ENCODE measurements at regions not wholly inside any gene's neighbourhood (a gene's known extent, or its start where the extent isn't known, plus 50 kb on each side); places are given as distances from the start of the nearest gene placed in this dataset.

GRCh38 chr13:31081316-31081715 is 80.4 kb downstream of the HSPH1 start:
- DNase-seq, result no peak

GRCh38 chr13:31074756-31075155 is 86.9 kb downstream of the HSPH1 start:
- no peak for DNase-seq

- DNase-seq, result no peak
These were observed 87.6 kb downstream of the HSPH1 start for GRCh38 chr13:31073859-31074718.

- DNase-seq, result no peak
These were observed 89.7 kb downstream of the HSPH1 start for GRCh38 chr13:31072041-31072440.

GRCh38 chr13:31069808-31070534 is 91.7 kb downstream of the HSPH1 start:
- no peak for DNase-seq

- DNase-seq, result no peak
These were observed 93.6 kb downstream of the HSPH1 start for GRCh38 chr13:31068119-31068423.

- no peak for DNase-seq
These were observed 94.1 kb downstream of the HSPH1 start for GRCh38 chr13:31067416-31068118.

GRCh38 chr13:31064636-31065035 is 97.1 kb downstream of the HSPH1 start:
- DNase-seq, result no peak

- no peak for DNase-seq
These were observed 97.9 kb downstream of the HSPH1 start for GRCh38 chr13:31063772-31064171.

GRCh38 chr13:31060655-31061054 is 101.0 kb downstream of the HSPH1 start:
- DNase-seq, result no peak

- DNase-seq, result no peak
These were observed 101.5 kb downstream of the HSPH1 start for GRCh38 chr13:31060220-31060619.

- DNase-seq, result no peak
These were observed 104.2 kb downstream of the HSPH1 start for GRCh38 chr13:31057403-31058033.

- no peak for DNase-seq
These were observed 104.9 kb downstream of the HSPH1 start for GRCh38 chr13:31056644-31057271.

GRCh38 chr13:31055589-31055988 is 106.1 kb downstream of the HSPH1 start:
- DNase-seq, result no peak

- DNase-seq, result no peak
These were observed 107.1 kb downstream of the HSPH1 start for GRCh38 chr13:31054632-31055031.

GRCh38 chr13:31053896-31054295 is 107.8 kb downstream of the HSPH1 start:
- no peak for DNase-seq

GRCh38 chr13:31053091-31053490 is 108.6 kb downstream of the HSPH1 start:
- no peak for DNase-seq

- DNase-seq, result no peak
These were observed 109.2 kb downstream of the HSPH1 start for GRCh38 chr13:31052478-31052877.

GRCh38 chr13:31051999-31052398 is 109.7 kb downstream of the HSPH1 start:
- DNase-seq, result no peak

GRCh38 chr13:31050486-31051400 is 111.0 kb downstream of the HSPH1 start:
- no peak for DNase-seq

GRCh38 chr13:31049833-31050232 is 111.9 kb downstream of the HSPH1 start:
- no peak for DNase-seq

- no peak for DNase-seq
These were observed 112.6 kb downstream of the HSPH1 start for GRCh38 chr13:31049083-31049482.

Data from NCI-H1092 treated with DMSO at 0.1 percent for 48 hours (cell line).